ENCODE measurements at regions not wholly inside any gene's neighbourhood (a gene's known extent, or its start where the extent isn't known, plus 50 kb on each side); places are given as distances from the start of the nearest gene placed in this dataset.
A peak's percentile ranks its signal among the peaks of the same experiment; 100 is the strongest.

DNA sequence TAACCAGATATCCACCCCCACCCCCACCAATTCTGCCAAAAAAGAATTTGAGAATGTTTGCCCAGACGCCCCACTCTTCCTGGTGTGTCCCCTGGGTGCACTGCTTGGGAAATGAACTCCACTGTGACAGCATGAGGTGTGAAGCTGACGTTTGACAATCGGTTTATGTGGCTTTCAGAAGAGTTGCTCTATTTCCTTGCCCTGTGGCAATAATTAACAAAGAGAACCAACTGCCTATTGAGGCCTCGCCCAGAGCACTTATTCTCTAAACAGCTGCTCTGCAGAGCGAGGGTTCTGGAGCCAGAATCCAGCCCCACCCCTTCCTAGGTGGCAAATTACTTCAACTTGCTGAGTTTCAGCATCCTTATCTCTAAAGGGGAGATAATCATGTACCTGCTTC is 115.8 kb upstream of the SIX3 start:
- no peak for DNase-seq

DNA sequence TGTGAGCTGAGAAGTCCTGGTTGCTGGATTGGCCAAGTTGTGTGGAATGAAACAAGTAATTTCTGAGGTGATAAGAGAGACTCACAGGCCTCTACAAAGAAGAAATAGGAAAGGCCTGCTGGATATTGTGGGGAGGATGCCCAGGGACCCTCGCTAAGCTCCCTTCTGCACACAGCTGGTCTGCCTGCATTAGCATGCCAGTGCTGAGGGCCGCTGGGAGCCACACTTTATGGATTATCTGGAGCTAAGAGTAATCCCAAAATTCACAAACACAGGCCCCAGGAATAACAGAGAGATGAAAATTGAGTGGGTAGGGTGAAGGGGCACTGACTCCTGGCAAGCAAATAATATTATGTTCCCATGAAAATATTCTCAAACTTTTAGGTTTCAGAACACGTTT is 114.9 kb upstream of the SIX3 start:
- no peak for DNase-seq

DNA sequence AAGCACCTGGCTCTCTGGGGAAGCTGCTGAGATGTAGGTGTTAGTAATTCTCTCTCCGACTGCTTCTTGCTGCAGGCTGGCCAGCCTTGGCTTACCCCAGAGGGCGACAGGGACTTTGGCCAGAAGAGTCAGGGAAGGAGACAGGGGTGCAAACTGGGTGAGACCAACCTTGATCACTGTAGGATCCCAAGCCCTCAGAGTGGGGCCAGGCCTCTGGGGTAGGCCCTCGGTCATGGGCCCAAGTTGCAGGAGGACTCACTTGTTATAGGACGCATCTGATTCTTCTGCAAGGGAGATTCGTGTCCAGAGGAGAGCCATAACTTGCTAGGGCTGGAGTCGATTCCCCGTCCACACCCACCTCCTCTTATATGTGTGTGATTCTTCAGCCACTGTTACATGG is 111.7 kb upstream of the SIX3 start:
- no peak for DNase-seq

DNA sequence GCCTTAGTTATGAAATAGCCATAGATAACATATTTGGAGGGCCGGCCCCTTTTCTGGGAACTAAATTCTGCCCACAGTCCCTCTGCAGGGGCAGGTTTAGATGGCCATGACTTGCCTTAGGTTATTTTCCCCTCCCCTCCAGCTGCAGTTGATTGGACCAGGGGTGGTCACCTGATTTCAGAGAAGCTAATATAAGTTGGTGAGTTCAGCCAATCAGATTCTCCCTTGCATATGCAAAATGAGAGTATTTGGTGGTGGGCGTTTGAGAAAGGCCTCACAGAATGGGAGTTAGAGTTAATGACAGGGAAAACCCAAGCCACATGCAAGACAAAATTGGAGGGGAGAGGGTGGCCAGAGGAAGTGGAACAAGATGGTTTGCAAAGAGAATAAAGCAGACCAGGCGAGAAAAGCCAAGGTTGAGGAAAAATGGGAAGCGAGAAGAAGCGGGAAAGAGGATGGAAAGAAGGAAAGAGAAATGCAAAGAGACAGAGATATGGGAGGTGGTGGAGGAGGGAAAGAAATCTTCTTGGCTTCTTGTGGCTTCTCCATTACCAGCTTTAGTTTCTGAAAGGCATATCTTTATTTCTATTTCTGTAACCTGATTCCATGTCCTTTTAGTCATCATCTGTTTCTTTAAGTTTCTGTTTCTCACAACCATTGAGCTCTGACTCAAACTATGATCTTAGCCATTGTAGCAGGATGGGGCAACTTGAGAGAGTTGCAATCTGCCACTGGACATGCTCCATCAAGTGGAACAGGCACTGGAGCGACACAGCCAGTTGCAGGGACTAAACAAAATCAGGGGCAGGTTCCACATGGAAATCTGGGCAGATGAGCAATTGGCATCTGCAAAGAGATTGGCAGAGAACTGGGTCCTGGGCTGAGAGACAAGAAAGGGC is 108.1 kb upstream of the SIX3 start:
- peak; percentile 24 for DNase-seq

DNA sequence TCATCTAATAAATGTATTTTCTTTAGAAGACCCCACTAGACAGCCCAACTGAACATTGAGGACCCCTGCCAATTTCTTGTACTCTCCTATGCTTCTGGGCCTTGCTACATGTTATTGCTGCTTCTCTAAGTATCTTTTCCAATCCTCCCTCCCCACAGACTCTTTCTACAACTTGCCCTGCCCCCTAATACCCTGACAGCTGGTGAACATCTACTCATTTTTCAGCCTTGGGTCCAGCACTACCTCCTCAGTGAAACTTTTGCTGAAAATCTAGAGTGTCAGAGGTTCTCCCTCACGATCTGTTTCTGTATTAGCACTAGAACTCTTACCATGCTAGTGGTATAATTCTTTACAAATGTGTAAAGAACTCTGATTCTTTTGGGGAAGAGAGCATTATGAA is 106.8 kb upstream of the SIX3 start:
- DNase-seq: no peak

DNA sequence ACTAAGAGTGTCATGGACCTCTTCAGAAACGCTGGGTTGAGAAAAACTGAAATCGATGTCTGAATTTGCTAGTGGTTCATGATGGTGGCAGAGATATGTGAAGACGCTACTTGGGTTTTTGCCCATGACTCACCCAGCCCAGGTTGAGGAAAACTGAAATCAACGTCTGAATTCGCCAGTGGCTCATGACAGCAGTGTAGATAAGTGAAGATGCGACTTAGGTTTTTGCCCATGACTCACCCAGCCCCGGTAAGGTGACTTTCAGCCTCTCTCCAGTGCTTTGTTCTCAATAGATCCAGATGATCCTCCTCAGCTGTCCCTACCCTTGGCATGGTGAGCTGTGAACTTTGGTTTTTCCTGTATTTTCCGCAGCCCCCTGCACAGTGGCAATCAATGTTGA is 105.3 kb upstream of the SIX3 start:
- DNase-seq: no peak

DNA sequence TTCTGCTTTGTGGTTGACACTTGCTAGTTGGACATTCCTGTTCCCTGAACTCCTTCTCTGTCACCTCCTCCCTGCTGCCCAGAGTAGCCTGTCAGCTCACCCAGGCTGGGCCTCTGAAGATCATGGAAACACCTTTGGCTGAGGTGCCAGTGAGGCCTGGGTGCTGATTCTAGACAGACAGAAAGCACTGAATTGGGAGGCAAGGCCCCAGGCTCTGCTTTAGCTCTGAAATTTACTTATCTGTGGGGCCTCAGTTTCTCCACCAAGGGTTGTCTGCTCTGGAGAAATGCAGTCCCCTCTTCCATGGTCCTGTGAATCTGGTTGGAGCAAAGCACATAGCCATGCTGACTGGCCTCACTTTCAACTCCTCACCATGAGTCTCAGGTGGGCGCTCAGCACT is 104.6 kb upstream of the SIX3 start:
- no peak for DNase-seq

DNA sequence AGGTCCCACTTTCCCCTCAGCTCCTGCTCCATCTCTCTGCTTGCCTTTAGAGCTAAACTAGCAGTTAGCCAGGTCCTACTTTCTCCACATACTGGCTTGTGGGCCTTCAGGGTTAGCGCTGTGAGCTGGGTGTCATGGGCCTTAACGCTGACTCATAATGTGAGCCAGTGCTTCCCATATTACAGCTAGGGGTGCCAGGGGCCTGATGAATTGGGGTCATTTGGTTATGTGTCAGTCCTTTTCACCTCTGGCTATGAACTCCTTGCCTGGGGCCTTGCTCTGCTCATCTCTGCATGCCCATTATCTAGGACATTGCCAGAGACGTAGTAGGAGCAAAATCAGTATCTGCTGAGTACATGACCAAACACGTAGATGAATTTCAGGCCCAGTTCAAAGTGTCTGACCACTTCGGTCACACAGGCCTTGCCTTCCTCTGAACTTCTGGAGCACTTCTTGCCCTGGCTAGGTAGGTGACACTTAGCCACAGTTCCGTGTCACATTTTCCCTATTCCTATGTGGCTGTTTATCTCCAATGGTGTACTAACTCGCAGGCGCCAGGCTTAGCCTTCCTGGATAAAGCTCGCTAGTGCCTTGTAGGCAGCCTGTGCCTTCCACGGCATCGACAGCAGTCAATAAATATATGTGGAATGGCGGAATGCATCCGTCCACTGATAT is 103.2 kb upstream of the SIX3 start:
- no peak for DNase-seq

DNA sequence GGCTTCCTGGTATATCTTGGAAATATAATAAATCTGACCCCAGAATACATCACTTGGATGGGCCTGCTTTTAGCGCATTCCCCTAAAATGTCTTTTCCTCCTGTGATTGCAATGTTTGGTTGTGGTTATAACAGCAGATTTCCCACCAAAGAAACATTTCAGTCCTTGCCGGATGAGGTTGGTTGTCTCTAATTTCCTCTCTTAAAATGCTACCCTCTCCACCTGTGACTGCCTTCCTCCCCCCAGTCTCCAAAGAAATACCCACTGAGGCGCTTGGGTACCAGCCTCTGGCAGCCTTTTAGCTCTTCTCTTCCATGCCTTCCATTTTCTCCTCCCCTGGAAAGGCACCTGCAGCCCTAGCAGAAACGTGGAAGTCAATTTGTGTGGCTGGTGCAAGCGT is 102.1 kb upstream of the SIX3 start:
- no peak for DNase-seq

DNA sequence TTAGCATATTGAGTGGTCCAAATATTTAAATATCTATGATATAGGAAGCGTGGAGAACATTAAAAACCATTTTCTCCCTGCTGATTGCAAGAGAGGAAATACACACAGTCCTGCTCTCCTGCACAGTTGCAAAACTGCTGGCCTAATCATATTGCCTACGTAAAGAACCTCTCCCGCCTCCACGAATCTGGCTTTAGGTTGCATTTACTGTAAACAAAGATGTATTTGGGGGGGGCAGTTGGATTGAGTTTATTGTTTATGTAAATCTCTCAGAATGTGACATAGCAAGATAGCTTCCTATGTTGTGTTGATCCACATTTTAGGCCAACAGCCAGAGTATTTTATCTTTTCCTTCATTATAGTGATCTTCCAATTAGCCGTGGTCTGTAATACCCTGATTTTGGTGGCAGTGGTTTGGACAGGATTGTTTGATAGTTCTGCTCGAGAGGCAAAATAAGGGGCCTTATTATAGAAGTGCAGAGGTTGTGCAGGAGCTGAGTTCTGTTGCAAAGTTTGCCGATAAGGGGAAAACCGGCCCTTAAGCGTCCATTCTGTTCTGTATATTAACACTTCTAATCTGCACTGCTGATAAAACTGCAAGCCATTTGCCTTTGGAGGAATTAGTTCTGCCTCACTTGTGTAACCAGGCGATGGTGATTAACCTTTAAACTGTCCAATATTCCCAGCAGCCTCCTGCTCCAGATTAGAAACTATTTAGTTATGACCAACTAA is 101.6 kb upstream of the SIX3 start:
- no peak for DNase-seq

DNA sequence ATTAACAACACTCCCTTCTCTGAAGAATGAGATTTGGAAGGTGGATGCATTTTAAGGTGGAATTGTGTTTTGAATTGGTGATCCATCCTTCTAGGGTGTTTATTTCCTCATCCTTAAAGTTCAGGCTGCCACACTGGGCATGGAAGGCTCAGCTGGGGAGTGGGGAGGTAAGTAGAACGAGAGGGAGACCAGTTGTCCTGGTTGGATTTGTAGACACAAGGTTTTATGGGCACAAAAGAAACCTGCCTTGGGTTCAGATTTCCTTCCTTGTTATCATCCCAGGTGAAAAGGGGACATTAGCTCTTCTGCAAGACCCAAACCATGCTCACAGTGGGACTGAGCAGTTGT is 101.0 kb upstream of the SIX3 start:
- DNase-seq: no peak

DNA sequence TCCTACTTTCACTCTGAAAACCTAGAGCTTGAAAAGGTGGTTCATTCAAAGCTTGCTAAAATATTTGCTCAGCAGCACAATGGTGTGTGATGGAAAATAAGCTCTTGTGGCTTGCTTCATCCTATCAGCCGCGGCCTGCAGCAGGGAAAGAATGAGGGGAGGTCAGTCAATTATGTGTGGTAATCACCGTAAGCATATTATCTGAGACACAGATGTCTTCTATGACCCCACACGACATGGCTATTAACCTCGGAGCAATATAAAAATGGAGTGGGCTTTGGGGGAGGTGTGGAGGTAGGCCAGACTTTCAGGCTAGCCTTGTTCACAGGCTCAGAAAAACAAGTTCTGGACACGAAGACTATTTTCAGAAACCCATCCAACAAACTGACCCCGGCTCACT is 98.4 kb upstream of the SIX3 start:
- no peak for DNase-seq

DNA sequence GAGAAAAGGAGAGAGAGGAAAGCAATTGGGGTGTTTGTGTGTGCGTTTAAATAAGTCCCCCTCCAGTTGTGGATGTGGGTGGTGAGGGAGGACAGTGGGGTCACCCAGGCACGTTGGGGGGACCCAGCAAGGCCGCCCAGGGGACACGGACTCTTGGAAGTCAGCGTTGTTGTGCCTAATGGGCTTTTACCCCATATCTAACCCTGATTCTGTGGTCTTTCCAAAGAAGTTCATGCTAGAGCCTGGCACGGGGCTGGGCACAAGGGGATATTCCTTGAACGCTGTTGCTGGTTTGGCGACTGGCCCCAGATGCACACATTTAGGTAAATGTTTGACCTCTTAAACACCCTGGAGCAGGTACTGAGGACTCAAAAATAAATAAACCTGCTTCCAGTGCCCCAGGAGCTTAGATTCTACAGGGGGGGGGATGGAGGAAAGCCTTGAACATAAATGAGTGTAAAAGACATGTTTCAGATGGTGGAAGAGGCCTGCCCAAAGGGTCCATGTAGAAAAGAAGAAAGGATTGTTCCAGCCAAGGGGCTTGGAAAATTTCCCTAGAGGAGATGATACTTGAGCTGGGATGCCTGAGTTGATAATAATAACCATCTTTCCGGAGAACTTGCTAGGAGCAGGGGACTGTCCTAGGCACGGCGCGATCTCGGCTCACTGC is 97.7 kb upstream of the SIX3 start:
- DNase-seq: no peak

DNA sequence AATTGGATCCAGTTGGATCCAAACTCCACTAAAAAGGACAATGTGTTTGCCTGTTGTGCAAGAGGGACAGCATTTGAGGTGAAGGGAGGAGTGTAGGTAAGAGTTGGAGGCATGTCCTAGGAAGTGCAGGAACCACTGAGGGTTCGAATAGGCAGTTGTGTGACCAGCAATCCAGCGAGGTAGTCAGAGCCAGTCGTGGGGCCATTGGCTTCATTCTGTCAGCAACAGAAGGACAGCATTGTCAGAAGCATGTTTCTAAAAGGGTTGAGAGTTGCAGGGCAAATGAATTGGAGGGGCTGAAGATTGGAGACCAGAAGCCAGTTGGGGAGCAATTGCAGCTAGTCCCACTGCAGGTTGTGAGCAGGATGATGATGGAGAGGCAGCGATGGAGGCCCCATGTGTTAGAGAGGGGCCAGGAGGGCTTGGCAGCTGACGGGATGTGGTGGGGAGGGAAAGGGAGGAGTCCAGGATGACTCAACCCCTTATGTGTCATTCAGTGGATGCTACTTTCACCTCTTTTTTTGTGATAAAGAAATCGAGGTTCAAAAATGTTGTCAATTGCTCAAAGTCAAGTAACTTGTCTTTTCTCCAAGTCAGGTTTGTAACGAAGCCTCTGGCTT is 96.7 kb upstream of the SIX3 start:
- peak; percentile 15 for DNase-seq

DNA sequence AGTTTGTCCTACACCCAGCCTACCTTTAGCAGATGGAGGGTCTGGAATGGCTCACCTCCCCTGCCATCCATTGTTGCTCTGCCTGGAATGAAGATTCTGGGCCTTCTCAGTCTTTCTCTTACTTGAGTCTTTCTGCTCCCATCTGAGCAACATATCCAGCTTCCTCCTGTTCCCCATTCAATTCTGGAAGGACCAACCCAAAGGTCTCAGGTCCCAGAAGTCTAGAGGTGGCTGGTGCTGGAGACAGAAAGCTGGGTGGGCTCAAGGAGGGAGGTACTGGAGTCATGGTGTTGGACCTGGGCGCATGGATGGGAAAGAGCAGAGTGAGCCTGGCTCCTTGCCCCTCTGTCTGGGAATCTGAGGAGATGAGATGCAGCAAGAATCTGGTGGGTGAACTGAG is 93.5 kb upstream of the SIX3 start:
- DNase-seq: no peak

DNA sequence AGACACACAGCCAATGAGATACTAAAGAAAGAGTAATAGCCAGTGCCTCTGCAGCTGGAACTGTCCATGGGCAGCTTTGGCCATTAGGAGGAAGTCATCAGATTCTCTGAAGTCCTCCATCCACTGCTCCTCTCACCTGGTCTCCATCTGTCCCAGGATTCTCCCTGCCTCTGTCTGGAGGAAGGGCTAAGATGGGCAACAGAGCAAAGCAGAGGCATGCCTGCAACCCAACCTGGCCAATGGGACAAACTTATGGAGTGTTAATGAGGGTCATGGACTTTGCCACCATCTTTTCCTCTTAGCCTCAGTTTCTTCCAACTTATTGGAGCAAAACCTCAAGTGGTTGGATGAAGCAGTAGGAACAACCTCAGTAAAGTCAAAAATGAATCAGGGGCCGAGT is 91.5 kb upstream of the SIX3 start:
- no peak for DNase-seq

DNA sequence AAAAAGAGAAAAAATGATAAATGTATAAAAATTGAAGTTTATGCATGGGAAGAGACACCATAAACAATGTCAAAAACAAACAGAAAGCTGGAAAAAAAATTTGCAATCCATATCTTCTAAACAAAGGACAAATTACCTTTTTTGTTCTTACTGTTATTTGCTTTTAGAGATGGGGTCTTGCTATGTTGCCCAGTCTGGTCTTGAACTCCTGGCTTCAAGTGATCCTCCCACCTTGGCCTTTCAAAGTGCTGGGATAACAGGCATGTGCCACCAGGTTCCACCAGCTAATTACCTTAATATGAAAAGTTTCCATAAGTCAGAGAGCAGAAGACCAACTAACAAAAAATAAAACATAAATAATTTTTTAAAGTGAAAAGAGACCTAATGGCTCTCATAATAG is 90.0 kb upstream of the SIX3 start:
- no peak for DNase-seq

DNA sequence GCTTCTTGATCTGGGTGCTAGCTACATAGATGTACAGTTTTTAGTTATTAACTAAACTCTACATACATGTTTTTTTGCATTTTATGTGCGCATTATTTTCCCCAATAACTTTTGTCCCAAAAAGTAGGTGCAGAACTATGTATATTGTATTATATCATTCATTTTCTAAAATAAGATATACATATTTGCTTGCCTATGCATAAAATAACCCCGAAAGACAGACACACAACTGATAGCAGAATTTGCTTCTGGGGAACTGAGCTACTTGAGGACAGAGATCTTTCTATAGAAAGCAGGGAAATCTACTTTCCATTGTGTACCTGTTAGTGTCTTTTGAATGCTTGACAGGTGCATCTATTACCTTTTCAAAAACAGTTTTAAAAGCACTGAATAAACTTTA is 88.9 kb upstream of the SIX3 start:
- DNase-seq: no peak

DNA sequence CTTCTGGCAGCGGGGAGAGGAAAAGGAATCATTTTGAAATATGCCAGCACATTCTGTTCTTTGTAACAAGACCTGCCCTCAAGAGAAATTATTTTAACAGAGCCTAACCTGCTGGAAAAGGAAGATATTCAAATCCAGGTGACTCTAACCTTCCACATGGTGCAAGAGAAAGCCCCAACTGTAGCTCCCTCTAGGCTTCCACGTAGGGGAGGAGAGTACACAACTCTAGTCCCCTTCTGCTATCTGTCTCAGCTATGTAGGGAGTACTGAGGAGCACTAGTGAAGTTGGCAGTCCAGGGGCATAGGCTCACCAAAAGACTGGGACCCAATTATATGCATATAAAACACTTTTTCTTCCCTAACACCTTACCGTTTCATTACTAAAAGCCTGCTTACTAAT is 82.2 kb upstream of the SIX3 start:
- DNase-seq: no peak

DNA sequence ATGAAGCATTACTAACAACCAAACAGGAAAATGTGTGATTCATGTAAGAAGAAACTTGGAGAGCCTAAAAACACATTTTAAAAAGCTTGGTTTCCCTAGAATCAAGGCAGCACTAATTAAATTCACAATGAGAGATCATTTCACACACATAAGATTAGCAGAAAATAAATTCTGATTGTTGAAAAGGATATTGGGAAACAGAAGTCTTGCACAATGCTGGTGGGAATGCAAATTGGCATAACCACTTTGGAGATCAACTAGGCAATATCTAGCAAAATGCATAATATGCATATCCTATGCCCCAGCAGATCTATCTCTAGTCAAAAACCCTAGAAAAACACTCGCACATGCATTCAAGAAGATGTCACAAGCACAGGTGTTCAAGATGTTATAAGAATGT is 75.3 kb upstream of the SIX3 start:
- no peak for DNase-seq

DNA sequence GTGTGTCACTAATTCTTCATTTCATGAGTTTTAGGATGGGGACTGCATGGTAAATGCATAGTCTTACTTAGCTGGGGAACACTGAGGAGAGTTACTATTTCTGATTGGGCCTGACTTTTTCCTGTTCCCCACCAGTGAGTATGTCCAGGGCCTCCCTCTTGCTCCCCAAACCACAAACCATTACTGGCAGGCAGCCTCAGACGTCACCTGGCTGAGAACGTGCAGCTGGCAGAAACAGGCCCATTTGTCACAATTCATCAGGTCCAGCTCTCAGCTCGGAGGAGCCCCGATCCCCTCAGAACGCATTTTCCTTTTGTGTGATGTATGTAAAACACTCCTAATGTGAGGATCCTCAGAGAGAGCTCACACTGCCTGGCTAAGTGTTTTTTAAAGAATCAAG is 71.7 kb upstream of the SIX3 start:
- DNase-seq: no peak

DNA sequence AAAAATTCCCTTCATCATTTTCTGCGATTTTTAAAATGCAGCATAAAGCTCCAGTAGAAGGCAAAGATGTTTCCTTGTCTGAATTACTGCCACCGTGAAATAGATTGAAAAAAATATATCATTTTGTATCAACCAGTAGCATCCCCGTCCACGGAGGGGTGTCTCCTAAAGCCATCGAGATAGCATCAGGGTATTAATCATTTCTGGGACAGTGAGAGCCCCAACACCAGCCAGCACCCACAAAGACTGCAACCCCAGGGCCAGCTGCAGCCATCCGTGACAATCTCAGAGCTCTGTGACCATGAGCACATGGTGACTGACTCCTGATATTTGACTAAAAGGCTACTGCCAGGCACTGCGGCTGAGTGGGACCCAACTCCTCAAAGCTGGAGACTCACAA is 64.1 kb upstream of the SIX3 start:
- no peak for DNase-seq

Measured in EL (cell line).